K562 (cell line): ENCODE measurements at regions not wholly inside any gene's neighbourhood (a gene's known extent, or its start where the extent isn't known, plus 50 kb on each side); places are given as distances from the start of the nearest gene placed in this dataset.

Experiments
- ATAC-seq: fragments of 200-7000 bp; cut with Tn5 transposase; 3 replicates; pipeline ENCODE4 v1.9.1; 2020; ENCODE audit warnings: moderate library complexity
- BruUV-seq: library from RNA; stranded (reverse); fragments of 400-500 nt; replicated peaks from 2 replicates; lab custom pipeline; 2021; lab: Mats Ljungman, UMichigan
- CTCF ChIA-PET: fragments of 300-600 bp; formaldehyde crosslinking; extraction: SDS; loops from one replicate; lab custom pipeline; 2021; ENCODE audit warnings: low intra/inter-chr PET ratio; lab: Yijun Ruan, JAX
- POLR2A ChIA-PET: fragments of 300-600, 350-650 bp; sonication (Branson Sonifier 250); formaldehyde crosslinking; extraction: SDS; loops from one replicate; lab custom pipeline; 2021; ENCODE audit warnings: antibody characterized with exemption, inconsistent platforms; lab: Yijun Ruan, JAX
- DNase-seq, 4 experiments: peaks; one replicate each; pipeline versions ENCODE4 v3.0.0 to v3.0.0-alpha.2; 2011 to 2018; ENCODE audit warnings: low spot score in 3 of 4, mixed read lengths in 3 of 4; ENCODE audit errors: extremely low read depth in 1 of 4
- FAIRE-seq: peaks from 2 replicates; lab custom pipeline; 2011; peaks lifted over from hg19 to GRCh38; lab: Jason Lieb, UNC
- H2AFZ ChIP-seq: 2 replicates; pipeline ENCODE4 v1.6.0; 2011; ENCODE audit warnings: low read depth, low read length, control low read depth, inconsistent platforms
- H3K27ac ChIP-seq: fragments of 200-600 bp; 3 replicates; pipeline ENCODE4 v1.8.0; 2011; ENCODE audit warnings: low read depth, mild to moderate bottlenecking, control low read depth, inconsistent platforms, low read length, moderate library complexity, mixed read lengths; ENCODE audit errors: extremely low read depth
- H3K27me3 ChIP-seq, 2 experiments: fragments of 300-600 bp in 1 of 2; 2 replicates in 1 of 2; 3 replicates in 1 of 2; pipeline versions ENCODE4 v1.6.0 to v1.8.0; 2011; ENCODE audit warnings: inconsistent platforms in 2 of 2, low read length in 2 of 2, mild to moderate bottlenecking in 1 of 2, mixed read lengths in 1 of 2, moderate library complexity in 1 of 2; ENCODE audit not compliant: control insufficient read depth in 2 of 2, insufficient read depth in 2 of 2
- H3K36me3 ChIP-seq: fragments of 300-600 bp; 3 replicates; pipeline ENCODE4 v1.8.0; 2011; ENCODE audit warnings: mild to moderate bottlenecking, low read length, inconsistent platforms; ENCODE audit not compliant: control insufficient read depth, insufficient read depth
- H3K4me1 ChIP-seq, 2 experiments: fragments of 200-600 bp in 1 of 2; replicated peaks in 1 of 2; 2 replicates in 1 of 2; 3 replicates in 1 of 2; pipeline versions ENCODE4 v1.5.1 to v1.8.0; 2011; ENCODE audit warnings: inconsistent platforms in 2 of 2, low read length in 2 of 2, mild to moderate bottlenecking in 1 of 2, mixed read lengths in 1 of 2, moderate library complexity in 1 of 2; ENCODE audit not compliant: control insufficient read depth in 2 of 2, insufficient read depth in 2 of 2
- H3K4me2 ChIP-seq: 2 replicates; pipeline ENCODE4 v1.6.1; 2011; ENCODE audit warnings: low read length, control low read depth, inconsistent platforms, mixed read lengths; ENCODE audit not compliant: insufficient read depth
- H3K4me3 ChIP-seq: fragments of 200-600 bp; sonication (generic), shearing (Covaris generic); 2 replicates; pipeline ENCODE4 v1.5.1; 2016; ENCODE audit warnings: control low read depth, inconsistent platforms
- H3K79me2 ChIP-seq: fragments of 200-600 bp; 3 replicates; pipeline ENCODE4 v1.8.0; 2011; ENCODE audit warnings: low read length, inconsistent platforms; ENCODE audit not compliant: control insufficient read depth, insufficient read depth
- H3K9ac ChIP-seq, 2 experiments: 2 replicates each; pipeline versions ENCODE4 v1.6.0 to v1.6.1; 2011; ENCODE audit warnings: low read depth in 2 of 2, low read length in 2 of 2, control low read depth in 1 of 2, inconsistent platforms in 1 of 2, mild to moderate bottlenecking in 1 of 2, mixed read lengths in 1 of 2; ENCODE audit not compliant: insufficient read depth in 1 of 2
- H3K9me1 ChIP-seq: one replicate; pipeline ENCODE4 v1.6.0; 2011; ENCODE audit warnings: inconsistent platforms, mild to moderate bottlenecking, low read length, moderate library complexity; ENCODE audit not compliant: control insufficient read depth, insufficient read depth
- H3K9me3 ChIP-seq: replicated peaks from 2 replicates; pipeline ENCODE4 v1.5.1; 2011; ENCODE audit warnings: low read depth, low read length, inconsistent platforms; ENCODE audit not compliant: control insufficient read depth, insufficient read depth
- H4K20me1 ChIP-seq: replicated peaks from 2 replicates; pipeline ENCODE4 v1.6.1; 2011; ENCODE audit warnings: low read length, inconsistent platforms, mixed read lengths; ENCODE audit not compliant: control insufficient read depth, insufficient read depth
- CCAR2 ChIP-seq: fragments of 200-400 bp; formaldehyde crosslinking; IDR thresholded peaks from 2 replicates; pipeline ENCODE4 v1.6.1; 2017; ENCODE audit warnings: mild to moderate bottlenecking, low read depth, low read length
- CEBPB ChIP-seq: fragments of 450-650 bp; IDR thresholded peaks from 2 replicates; pipeline ENCODE4 v1.6.1; 2016; ENCODE audit warnings: missing genetic modification characterization, missing compliant biosample characterization
- CEBPG ChIP-seq, 3 experiments: fragments of 200-800 bp in 1 of 3; sonication (Bioruptor generic) in 1 of 3; sonication (generic) in 1 of 3; formaldehyde crosslinking in 1 of 3; IDR thresholded peaks in 2 of 3; conservative IDR thresholded peaks in 1 of 3; 2 replicates each; pipeline versions ENCODE4 v1.6.1 to v1.8.0; 2016 to 2022; ENCODE audit warnings: missing compliant biosample characterization in 2 of 3, missing genetic modification characterization in 2 of 3, mild to moderate bottlenecking in 1 of 3, missing genetic modification reagents in 1 of 3
- HOXB6 ChIP-seq: fragments of 250-450 bp; sonication (Bioruptor Pico); IDR thresholded peaks from 2 replicates; pipeline ENCODE4 v1.5.1; 2022; ENCODE audit warnings: mild to moderate bottlenecking, borderline replicate concordance
- LCOR ChIP-seq: sonication (generic); formaldehyde crosslinking; IDR thresholded peaks from 2 replicates; pipeline ENCODE4 v1.8.0; 2022; ENCODE audit warnings: mild to moderate bottlenecking, missing genetic modification reagents
- MEIS2 ChIP-seq: fragments of 450-650 bp; IDR thresholded peaks from 2 replicates; pipeline ENCODE4 v1.6.1; 2014; ENCODE audit warnings: mild to moderate bottlenecking; ENCODE audit not compliant: partially characterized antibody
- PTBP1 ChIP-seq: fragments of 200-400 bp; formaldehyde crosslinking; IDR thresholded peaks from 2 replicates; pipeline ENCODE4 v1.6.1; 2017; ENCODE audit warnings: low read depth, low read length
- RFX5 ChIP-seq: IDR thresholded peaks from 2 replicates; pipeline ENCODE4 v1.6.1; 2011; ENCODE audit warnings: low read depth, mild to moderate bottlenecking, improper control_type of control experiment, low read length
- WGBS: fragments of 100-300 bp; shearing (Covaris generic); methylation state at CpG from one replicate; pipeline ENCODE4 v1.1.6; 2016; ENCODE audit warnings: low coverage, mixed read lengths; ENCODE audit not compliant: insufficient coverage; ENCODE audit errors: missing lambda C conversion rate; 5-methylcytosine and 5-hydroxymethylcytosine counted together
- in situ Hi-C: fragments of 300-500 bp; cut with MboI; formaldehyde crosslinking; loops from 4 replicates; pipeline ENCODE4 v1.15.0; 2018; ENCODE audit warnings: inconsistent platforms, mixed read lengths
- intact Hi-C: fragments of 100-400 bp; cut with micrococcal nuclease; formaldehyde crosslinking; loops from 2 replicates; pipeline ENCODE4 v1.14.2; 2022
- TF ChIP-seq, protein P1 (sequence below): fragments of 250-450 bp; sonication (Bioruptor Pico); IDR thresholded peaks from 2 replicates; pipeline ENCODE4 v1.8.0; 2021; ENCODE audit warnings: moderate library complexity, mild to moderate bottlenecking, inconsistent platforms

DNA sequence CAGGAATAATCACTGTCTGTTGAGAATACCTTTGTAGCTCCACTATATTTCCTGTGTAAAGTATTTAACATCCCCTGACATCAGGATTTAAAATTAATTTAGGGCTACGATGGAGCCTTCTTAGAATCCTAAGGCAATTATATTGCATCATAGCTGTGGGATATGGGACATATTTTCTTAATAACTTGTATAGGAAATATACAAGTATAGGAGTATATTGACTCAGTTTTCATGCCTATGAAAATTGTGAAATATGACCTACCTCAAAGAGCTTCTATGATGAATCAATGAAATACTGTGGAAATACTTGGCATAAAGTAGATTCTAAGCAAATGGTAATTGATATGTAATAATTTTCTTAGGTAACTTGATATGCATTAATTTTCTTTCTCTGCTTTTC is 221.0 kb upstream of the KLF4 start:
- no peaks in the 10 kb centered on the region for H3K9me3 ChIP-seq
- WGBS = 0% methylated on average over 1 of the region's 1 CpG
- peaks cover 13 to 14% of the 10 kb centered on the region in 2 experiments for H3K27me3 ChIP-seq
- no peaks in the 10 kb centered on the region for H3K9me1 ChIP-seq
- ATAC-seq = no peak
- no peak overlapping the region for H3K9ac ChIP-seq
- H3K4me1 ChIP-seq = peaks cover 0 to 22% of the 10 kb centered on the region in 2 experiments; a peak in 2 of 5 replicates
- H4K20me1 ChIP-seq = no peaks in the 10 kb centered on the region
- H3K36me3 ChIP-seq = no peaks in the 10 kb centered on the region
- BruUV-seq = no TSS peak
- in situ Hi-C loops = no loop called here
- no peak overlapping the region for H3K27ac ChIP-seq
- FAIRE-seq = no peak
- intact Hi-C loops = no loop called here
- no peak overlapping the region for H3K4me3 ChIP-seq
- CTCF ChIA-PET = no interaction called here
- no peak overlapping the region for H2AFZ ChIP-seq
- DNase-seq = no peak
- TF ChIP-seq CEBPB (tag) (peak; percentile 54; the same call in 1 of the 2 replicates), PTBP1 (no peak), MEIS2 (no peak), CCAR2 (no peak), LCOR (CRISPR knock-in tag) (no peak), RFX5 (no peak), CEBPG (CRISPR knock-in tag; IDR thresholded peaks at IDR 0.05) (no peak), CEBPG (tag; conservative IDR thresholded peaks at IDR 0.05 in 1 of 2, IDR thresholded peaks at IDR 0.05 in 1 of 2) (peak in 1 of 2 experiments; percentile 78; a peak in 3 of 4 replicates), HOXB6 (no peak)
- TF ChIP-seq, protein P1, sequence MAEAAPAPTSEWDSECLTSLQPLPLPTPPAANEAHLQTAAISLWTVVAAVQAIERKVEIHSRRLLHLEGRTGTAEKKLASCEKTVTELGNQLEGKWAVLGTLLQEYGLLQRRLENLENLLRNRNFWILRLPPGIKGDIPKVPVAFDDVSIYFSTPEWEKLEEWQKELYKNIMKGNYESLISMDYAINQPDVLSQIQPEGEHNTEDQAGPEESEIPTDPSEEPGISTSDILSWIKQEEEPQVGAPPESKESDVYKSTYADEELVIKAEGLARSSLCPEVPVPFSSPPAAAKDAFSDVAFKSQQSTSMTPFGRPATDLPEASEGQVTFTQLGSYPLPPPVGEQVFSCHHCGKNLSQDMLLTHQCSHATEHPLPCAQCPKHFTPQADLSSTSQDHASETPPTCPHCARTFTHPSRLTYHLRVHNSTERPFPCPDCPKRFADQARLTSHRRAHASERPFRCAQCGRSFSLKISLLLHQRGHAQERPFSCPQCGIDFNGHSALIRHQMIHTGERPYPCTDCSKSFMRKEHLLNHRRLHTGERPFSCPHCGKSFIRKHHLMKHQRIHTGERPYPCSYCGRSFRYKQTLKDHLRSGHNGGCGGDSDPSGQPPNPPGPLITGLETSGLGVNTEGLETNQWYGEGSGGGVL (CRISPR knock-in tag) = no peak
- POLR2A ChIA-PET = interaction anchor here (1.7 kb wide), 1 partner anchor 20 kb away, joined by 4 read pairs; no protein-coding TSS in a partner anchor
- no peak overlapping the region for H3K4me2 ChIP-seq
- H3K79me2 ChIP-seq = no peaks in the 10 kb centered on the region
